CD4-positive, alpha-beta memory T cell (primary cell): ENCODE measurements at regions not wholly inside any gene's neighbourhood (a gene's known extent, or its start where the extent isn't known, plus 50 kb on each side); places are given as distances from the start of the nearest gene placed in this dataset.

Source experiments
- CTCF ChIA-PET: fragments of 350-600 bp; sonication (Branson Sonifier 250); formaldehyde crosslinking; loops from one replicate; lab custom pipeline; 2021; ENCODE audit warnings: inconsistent platforms; ENCODE audit not compliant: partially characterized antibody; lab: Charles Lee
- POLR2A ChIA-PET: fragments of 350-600 bp; sonication (Branson Sonifier 250); formaldehyde crosslinking; loops from one replicate; lab custom pipeline; 2021; ENCODE audit not compliant: partially characterized antibody; lab: Charles Lee
- DNase-seq, 5 donors: peaks; one replicate each; pipeline versions ENCODE4 v3.0.0 to v3.0.0-alpha.2; 2020 to 2022; ENCODE audit warnings: mixed read lengths in 1 of 5
- H3K27ac ChIP-seq: one replicate; pipeline ENCODE4 v1.7.0; 2013; ENCODE audit warnings: low read depth, low read length
- H3K27me3 ChIP-seq: 2 replicates; pipeline ENCODE4 v1.7.0; 2013; ENCODE audit warnings: mild to moderate bottlenecking, low read length, moderate library complexity; ENCODE audit not compliant: insufficient read depth
- H3K36me3 ChIP-seq: 2 replicates; pipeline ENCODE4 v1.7.0; 2013; ENCODE audit warnings: mild to moderate bottlenecking, low read length, moderate library complexity; ENCODE audit not compliant: insufficient read depth
- H3K4me1 ChIP-seq: 2 replicates; pipeline ENCODE4 v1.7.0; 2013; ENCODE audit warnings: mild to moderate bottlenecking, low read length, moderate library complexity; ENCODE audit not compliant: insufficient read depth
- H3K4me3 ChIP-seq, 2 donors: one replicate each; pipeline ENCODE4 v1.7.0; 2013; ENCODE audit warnings: low read length in 2 of 2, mild to moderate bottlenecking in 1 of 2
- H3K9me3 ChIP-seq, 2 donors: one replicate each; pipeline ENCODE4 v1.7.0; 2013; ENCODE audit warnings: low read length in 2 of 2, control low read depth in 1 of 2; ENCODE audit not compliant: control insufficient read depth in 1 of 2
- H3K27ac Mint-ChIP-seq, 7 donors: one replicate each; pipeline ENCODE4 v1.8.0; 2020 to 2021; ENCODE audit warnings: mixed read lengths in 7 of 7, mild to moderate bottlenecking in 6 of 7, inconsistent platforms in 3 of 7, moderate library complexity in 3 of 7
- H3K27me3 Mint-ChIP-seq, 2 donors: one replicate each; pipeline ENCODE4 v1.8.0; 2020 to 2021; ENCODE audit warnings: mixed read lengths in 2 of 2
- H3K36me3 Mint-ChIP-seq, 2 donors: one replicate each; pipeline ENCODE4 v1.8.0; 2020 to 2021; ENCODE audit warnings: mixed read lengths in 2 of 2, inconsistent platforms in 1 of 2, mild to moderate bottlenecking in 1 of 2
- H3K4me1 Mint-ChIP-seq, 4 donors: one replicate each; pipeline ENCODE4 v1.8.0; 2020 to 2021; ENCODE audit warnings: mixed read lengths in 4 of 4, mild to moderate bottlenecking in 1 of 4
- H3K4me3 Mint-ChIP-seq, 8 donors: one replicate each; pipeline ENCODE4 v1.8.0; 2020 to 2021; ENCODE audit warnings: mixed read lengths in 8 of 8, mild to moderate bottlenecking in 7 of 8, moderate library complexity in 6 of 8, inconsistent platforms in 3 of 8
- H3K9me3 Mint-ChIP-seq, 8 donors: one replicate each; pipeline ENCODE4 v1.8.0; 2020 to 2021; ENCODE audit warnings: mixed read lengths in 8 of 8, mild to moderate bottlenecking in 5 of 8, inconsistent platforms in 3 of 8, moderate library complexity in 1 of 8
- intact Hi-C: fragments of 100-400 bp; cut with micrococcal nuclease; formaldehyde crosslinking; loops from one replicate; pipeline ENCODE4 v1.15.1; 2023

- Mint-ChIP-seq H3K27ac (no peak overlapping the region), H3K36me3 (no peaks in the 10 kb centered on the region), H3K9me3 (no peaks in the 10 kb centered on the region), H3K4me3 (no peak overlapping the region), H3K4me1 (no peaks in the 10 kb centered on the region), H3K27me3 (peaks cover 0 to 8% of the 10 kb centered on the region in 2 donors)
- ChIA-PET POLR2A (no interaction called here), CTCF (no interaction called here)
- H3K27ac ChIP-seq, result no peak overlapping the region
- no peak for DNase-seq
- H3K9me3 ChIP-seq, result no peaks in the 10 kb centered on the region
- H3K27me3 ChIP-seq, result no peaks in the 10 kb centered on the region
- no peaks in the 10 kb centered on the region for H3K36me3 ChIP-seq
- no peak overlapping the region for H3K4me3 ChIP-seq
- H3K4me1 ChIP-seq, result no peaks in the 10 kb centered on the region
- intact Hi-C loops, result no loop called here
Observed at GRCh38 chr16:79893445-79893844, 292.9 kb upstream of the MAF start.

GRCh38 chr16:79892278-79892677, 291.7 kb upstream of the MAF start:
- no peak for DNase-seq
- CTCF ChIA-PET, result no interaction called here
- H3K36me3 ChIP-seq, result no peaks in the 10 kb centered on the region

GRCh38 chr16:79891458-79891857, 290.9 kb upstream of the MAF start:
- Histone ChIP-seq H3K4me1 (no peaks in the 10 kb centered on the region), H3K36me3 (no peaks in the 10 kb centered on the region), H3K27ac (no peak overlapping the region), H3K27me3 (no peaks in the 10 kb centered on the region), H3K9me3 (no peaks in the 10 kb centered on the region), H3K4me3 (no peak overlapping the region)
- ChIA-PET POLR2A (no interaction called here), CTCF (no interaction called here)
- intact Hi-C loops, result no loop called here
- no peak overlapping the region for H3K4me3 Mint-ChIP-seq
- no peaks in the 10 kb centered on the region for H3K36me3 Mint-ChIP-seq
- H3K27ac Mint-ChIP-seq, result no peak overlapping the region
- no peaks in the 10 kb centered on the region for H3K4me1 Mint-ChIP-seq
- no peak for DNase-seq
- H3K9me3 Mint-ChIP-seq, result no peaks in the 10 kb centered on the region
- H3K27me3 Mint-ChIP-seq, result peaks cover 0 to 8% of the 10 kb centered on the region in 2 donors

More at GRCh38 chr16:79892278-79892677, 291.7 kb upstream of the MAF start:
- peaks cover 0 to 8% of the 10 kb centered on the region in 2 donors for H3K27me3 Mint-ChIP-seq
- Histone ChIP-seq H3K27me3 (no peaks in the 10 kb centered on the region), H3K9me3 (no peaks in the 10 kb centered on the region), H3K4me1 (no peaks in the 10 kb centered on the region), H3K4me3 (no peak overlapping the region), H3K27ac (no peak overlapping the region)
- no peak overlapping the region for H3K27ac Mint-ChIP-seq
- POLR2A ChIA-PET, result no interaction called here
- no peak overlapping the region for H3K4me3 Mint-ChIP-seq
- intact Hi-C loops, result no loop called here
- H3K4me1 Mint-ChIP-seq, result no peaks in the 10 kb centered on the region
- H3K36me3 Mint-ChIP-seq, result no peaks in the 10 kb centered on the region
- H3K9me3 Mint-ChIP-seq, result no peaks in the 10 kb centered on the region

- no peaks in the 10 kb centered on the region for H3K36me3 Mint-ChIP-seq
- H3K27ac ChIP-seq, result no peak overlapping the region
- peaks cover 0 to 9% (median 3%) of the 10 kb centered on the region in 4 donors for H3K4me1 Mint-ChIP-seq
- DNase-seq, result no peak
- H3K4me3 Mint-ChIP-seq, result no peak overlapping the region
- H3K9me3 Mint-ChIP-seq, result no peaks in the 10 kb centered on the region
- H3K27ac Mint-ChIP-seq, result no peak overlapping the region
- H3K36me3 ChIP-seq, result no peaks in the 10 kb centered on the region
- POLR2A ChIA-PET, result no interaction called here
- intact Hi-C loops, result no loop called here
- no peaks in the 10 kb centered on the region for H3K9me3 ChIP-seq
- CTCF ChIA-PET, result no interaction called here
- H3K4me3 ChIP-seq, result no peak overlapping the region
- peaks cover 0 to 4% of the 10 kb centered on the region in 2 donors for H3K27me3 Mint-ChIP-seq
- H3K4me1 ChIP-seq, result no peaks in the 10 kb centered on the region
- H3K27me3 ChIP-seq, result no peaks in the 10 kb centered on the region
Observed at GRCh38 chr16:79887541-79888540, 287.3 kb upstream of the MAF start.

- intact Hi-C loops, result no loop called here
- no peak overlapping the region for H3K27ac ChIP-seq
- peaks cover 0 to 9% (median 3%) of the 10 kb centered on the region in 4 donors for H3K4me1 Mint-ChIP-seq
- no peak for DNase-seq
- H3K9me3 ChIP-seq, result no peaks in the 10 kb centered on the region
- no peak overlapping the region for H3K4me3 ChIP-seq
- H3K4me1 ChIP-seq, result no peaks in the 10 kb centered on the region
- H3K27me3 ChIP-seq, result no peaks in the 10 kb centered on the region
- no peaks in the 10 kb centered on the region for H3K36me3 Mint-ChIP-seq
- no peaks in the 10 kb centered on the region for H3K36me3 ChIP-seq
- no peak overlapping the region for H3K27ac Mint-ChIP-seq
- no peaks in the 10 kb centered on the region for H3K9me3 Mint-ChIP-seq
- ChIA-PET POLR2A (no interaction called here), CTCF (no interaction called here)
- peaks cover 0 to 2% of the 10 kb centered on the region in 2 donors for H3K27me3 Mint-ChIP-seq
- no peak overlapping the region for H3K4me3 Mint-ChIP-seq
Observed at GRCh38 chr16:79885320-79885719, 284.8 kb upstream of the MAF start.

GRCh38 chr16:79883494-79883893, 283.0 kb upstream of the MAF start:
- Mint-ChIP-seq H3K4me1 (peaks cover 0 to 9% (median 3%) of the 10 kb centered on the region in 4 donors), H3K27ac (no peak overlapping the region), H3K4me3 (no peak overlapping the region), H3K36me3 (no peaks in the 10 kb centered on the region), H3K27me3 (peaks cover 1 to 5% of the 10 kb centered on the region in 2 donors), H3K9me3 (no peaks in the 10 kb centered on the region)
- intact Hi-C loops, result no loop called here
- ChIA-PET POLR2A (no interaction called here), CTCF (no interaction called here)
- H3K36me3 ChIP-seq, result no peaks in the 10 kb centered on the region
- H3K27ac ChIP-seq, result no peak overlapping the region
- no peaks in the 10 kb centered on the region for H3K9me3 ChIP-seq
- no peaks in the 10 kb centered on the region for H3K27me3 ChIP-seq
- no peak overlapping the region for H3K4me3 ChIP-seq
- no peak for DNase-seq
- no peaks in the 10 kb centered on the region for H3K4me1 ChIP-seq

GRCh38 chr16:79882340-79883005, 281.9 kb upstream of the MAF start:
- H3K36me3 ChIP-seq, result no peaks in the 10 kb centered on the region
- no peaks in the 10 kb centered on the region for H3K4me1 ChIP-seq
- no peaks in the 10 kb centered on the region for H3K9me3 ChIP-seq
- Mint-ChIP-seq H3K27ac (no peak overlapping the region), H3K27me3 (peaks cover 1 to 5% of the 10 kb centered on the region in 2 donors), H3K36me3 (no peaks in the 10 kb centered on the region), H3K4me3 (no peak overlapping the region), H3K4me1 (peaks cover 0 to 9% (median 3%) of the 10 kb centered on the region in 4 donors), H3K9me3 (no peaks in the 10 kb centered on the region)
- ChIA-PET CTCF (no interaction called here), POLR2A (no interaction called here)
- H3K27ac ChIP-seq, result no peak overlapping the region
- DNase-seq, result no peak
- H3K4me3 ChIP-seq, result no peak overlapping the region
- no peaks in the 10 kb centered on the region for H3K27me3 ChIP-seq
- intact Hi-C loops, result no loop called here
